SK-N-SH (cell line): ENCODE measurements at regions not wholly inside any gene's neighbourhood (a gene's known extent, or its start where the extent isn't known, plus 50 kb on each side); places are given as distances from the start of the nearest gene placed in this dataset.

Experiments
- EZH2phosphoT487 ChIP-seq: fragments of 200-600 bp; sonication (generic); IDR thresholded peaks from 2 replicates; pipeline ENCODE4 v1.6.1; 2017; ENCODE audit warnings: low read depth, mixed run types, mild to moderate bottlenecking, antibody characterized with exemption, moderate library complexity, borderline replicate concordance
- FOXM1 ChIP-seq: IDR thresholded peaks from 2 replicates; pipeline ENCODE4 v1.4.0; 2012; ENCODE audit warnings: low read depth, mild to moderate bottlenecking
- NRF1 ChIP-seq: IDR thresholded peaks from 2 replicates; pipeline ENCODE4 v1.6.1; 2012; ENCODE audit warnings: low read depth, mild to moderate bottlenecking, low read length
- RCOR1 ChIP-seq: fragments of 150-350 bp; IDR thresholded peaks from 2 replicates; pipeline ENCODE4 v1.6.1; 2017; ENCODE audit warnings: antibody characterized with exemption, low read length

GRCh38 chr9:103431809-103432208 lies 436.7 kb downstream of the CYLC2 start:
- no peak for TF ChIP-seq FOXM1
- TF ChIP-seq NRF1, result no peak
- TF ChIP-seq RCOR1, result no peak
- TF ChIP-seq EZH2phosphoT487, result no peak
